Activated CD4-positive, alpha-beta T cell treated with anti-CD3 and anti-CD28 coated beads, Interleukin-2, amount 10 ng/mL, durations not matched to agents 7 days and 5 days (primary cell): ENCODE measurements at regions not wholly inside any gene's neighbourhood (a gene's known extent, or its start where the extent isn't known, plus 50 kb on each side); places are given as distances from the start of the nearest gene placed in this dataset.

Experiments used
- CTCF ChIA-PET: fragments of 350-600 bp; sonication (Branson Sonifier 250); formaldehyde crosslinking; loops from one replicate; lab custom pipeline; 2021; ENCODE audit warnings: antibody characterized with exemption; lab: Charles Lee
- POLR2A ChIA-PET: fragments of 350-600 bp; sonication (Branson Sonifier 250); formaldehyde crosslinking; loops from one replicate; lab custom pipeline; 2021; ENCODE audit warnings: antibody characterized with exemption; lab: Charles Lee
- DNase-seq: peaks from one replicate; pipeline ENCODE4 v3.0.0-alpha.2; 2020
- H3K27ac Mint-ChIP-seq: one replicate; pipeline ENCODE4 v1.8.0; 2021; ENCODE audit warnings: mild to moderate bottlenecking, moderate library complexity, mixed read lengths
- H3K27me3 Mint-ChIP-seq: one replicate; pipeline ENCODE4 v1.8.0; 2021; ENCODE audit warnings: mixed read lengths
- H3K36me3 Mint-ChIP-seq: one replicate; pipeline ENCODE4 v1.8.0; 2021; ENCODE audit warnings: low read depth, mixed read lengths
- H3K4me1 Mint-ChIP-seq: one replicate; pipeline ENCODE4 v1.8.0; 2021; ENCODE audit warnings: mixed read lengths
- H3K4me3 Mint-ChIP-seq: one replicate; pipeline ENCODE4 v1.8.0; 2021; ENCODE audit warnings: mild to moderate bottlenecking, moderate library complexity, mixed read lengths
- H3K9me3 Mint-ChIP-seq: one replicate; pipeline ENCODE4 v1.8.0; 2021; ENCODE audit warnings: mixed read lengths

DNA sequence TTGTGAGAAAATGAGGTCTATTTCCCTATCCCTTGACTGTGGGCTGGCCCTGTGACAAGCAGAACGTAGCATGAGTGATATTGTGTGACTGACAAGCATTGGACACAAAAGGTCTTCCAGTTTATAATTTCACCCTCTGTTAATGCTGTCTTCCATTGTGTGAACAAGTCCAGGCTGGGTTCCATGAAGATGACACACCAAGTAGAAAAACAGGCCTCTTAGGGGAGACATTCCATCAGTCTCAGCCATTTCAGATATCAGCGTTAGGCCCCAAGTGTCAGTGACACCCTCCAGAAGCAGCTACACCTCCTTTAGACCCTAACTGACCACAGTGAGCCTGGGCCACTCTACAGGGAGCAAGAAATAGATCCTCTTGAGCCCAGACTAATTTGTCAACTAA lies 511.3 kb downstream of the FBXO15 start:
- no peak overlapping the region for H3K27ac Mint-ChIP-seq
- no peaks in the 10 kb centered on the region for H3K36me3 Mint-ChIP-seq
- no peaks in the 10 kb centered on the region for H3K4me1 Mint-ChIP-seq
- H3K27me3 Mint-ChIP-seq, result no peaks in the 10 kb centered on the region
- ChIA-PET CTCF (no interaction called here), POLR2A (no interaction called here)
- no peak for DNase-seq
- H3K9me3 Mint-ChIP-seq, result no peaks in the 10 kb centered on the region
- no peak overlapping the region for H3K4me3 Mint-ChIP-seq

DNA sequence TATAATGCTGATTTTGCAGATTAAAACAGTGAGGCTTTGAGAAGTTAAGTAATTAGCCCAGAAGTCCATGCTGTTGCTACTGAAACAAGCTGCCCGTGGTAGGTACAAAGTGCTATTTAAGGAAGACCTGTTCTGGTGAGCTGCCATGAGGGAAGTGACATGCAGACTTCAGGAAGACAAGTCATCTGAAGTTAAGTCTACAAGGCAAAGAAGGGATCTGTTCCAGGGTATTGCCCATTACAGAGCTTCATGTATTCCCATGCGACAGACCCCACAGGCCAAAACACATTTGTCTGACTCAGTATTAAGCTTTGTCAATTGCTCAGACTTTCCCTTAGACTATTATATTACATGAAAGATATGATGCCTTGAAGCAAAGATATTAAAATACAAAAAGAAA lies 520.8 kb downstream of the FBXO15 start:
- Mint-ChIP-seq H3K36me3 (no peaks in the 10 kb centered on the region), H3K27me3 (no peaks in the 10 kb centered on the region), H3K4me3 (no peak overlapping the region), H3K9me3 (no peaks in the 10 kb centered on the region), H3K27ac (no peak overlapping the region), H3K4me1 (no peaks in the 10 kb centered on the region)
- ChIA-PET CTCF (no interaction called here), POLR2A (no interaction called here)
- no peak for DNase-seq

DNA sequence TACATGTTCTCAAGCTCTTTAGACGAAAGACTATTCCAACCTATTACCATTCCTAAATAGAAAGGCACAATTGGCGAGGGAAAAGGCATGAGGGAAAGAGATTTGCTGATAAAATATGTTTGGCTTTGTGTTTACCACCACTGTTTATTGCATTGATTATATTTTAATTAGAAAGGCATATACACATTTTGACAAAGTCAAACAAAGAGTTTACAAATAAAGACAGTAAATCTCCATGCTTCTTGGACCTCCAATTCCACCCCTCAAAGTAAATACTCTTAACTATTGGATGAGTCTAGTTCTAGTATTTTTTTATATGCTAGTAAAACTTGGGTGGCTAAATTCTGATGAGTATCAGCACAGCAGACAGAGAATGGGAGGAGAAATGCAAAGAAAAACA lies 521.4 kb downstream of the FBXO15 start:
- ChIA-PET CTCF (no interaction called here), POLR2A (no interaction called here)
- H3K27ac Mint-ChIP-seq, result no peak overlapping the region
- H3K36me3 Mint-ChIP-seq, result no peaks in the 10 kb centered on the region
- no peaks in the 10 kb centered on the region for H3K27me3 Mint-ChIP-seq
- no peak overlapping the region for H3K4me3 Mint-ChIP-seq
- H3K4me1 Mint-ChIP-seq, result no peaks in the 10 kb centered on the region
- no peak for DNase-seq
- H3K9me3 Mint-ChIP-seq, result no peaks in the 10 kb centered on the region

DNA sequence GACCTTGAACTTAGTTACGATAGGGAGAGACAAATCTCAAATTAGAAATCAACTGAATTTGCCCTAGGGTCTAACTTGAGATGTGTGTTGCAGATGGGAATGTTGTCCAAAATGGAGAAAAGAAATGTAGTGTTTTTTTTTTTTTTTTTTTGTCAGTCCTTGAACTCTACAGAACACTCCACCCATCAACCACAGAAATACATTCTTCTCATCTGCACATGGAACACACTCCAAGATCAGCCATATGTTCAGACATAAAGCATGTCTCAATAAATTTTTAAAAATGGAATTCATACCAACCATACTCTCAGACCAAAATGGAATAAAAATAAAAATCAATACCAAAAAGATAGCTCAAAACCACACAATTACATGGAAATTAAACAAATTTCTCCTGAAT lies 526.5 kb downstream of the FBXO15 start:
- no peak for DNase-seq

DNA sequence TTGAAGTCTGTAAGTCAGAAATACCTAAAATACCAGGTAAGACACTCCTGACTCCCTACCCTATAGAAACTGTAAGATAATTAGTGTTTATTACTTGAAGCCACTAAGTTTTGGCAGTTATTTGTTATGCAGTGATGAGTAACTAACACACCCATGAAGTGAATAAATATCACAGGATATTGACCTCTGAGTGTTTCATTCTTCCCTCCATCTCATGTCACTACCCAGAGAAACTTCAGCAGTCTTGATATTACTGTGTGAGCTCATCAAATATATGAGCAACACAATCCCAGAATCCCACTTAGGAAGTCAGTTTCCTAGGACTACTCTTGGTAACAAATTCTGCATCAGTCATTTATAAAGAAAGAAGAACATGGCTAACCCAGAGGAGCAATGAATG lies 529.7 kb downstream of the FBXO15 start:
- POLR2A ChIA-PET, result no interaction called here
- H3K4me3 Mint-ChIP-seq, result no peak overlapping the region
- H3K27me3 Mint-ChIP-seq, result no peaks in the 10 kb centered on the region
- DNase-seq, result no peak
- no peaks in the 10 kb centered on the region for H3K4me1 Mint-ChIP-seq
- CTCF ChIA-PET, result no interaction called here
- H3K36me3 Mint-ChIP-seq, result no peaks in the 10 kb centered on the region
- no peaks in the 10 kb centered on the region for H3K9me3 Mint-ChIP-seq
- H3K27ac Mint-ChIP-seq, result no peak overlapping the region

More for the DNA sequence above, 526.5 kb downstream of the FBXO15 start:
- Mint-ChIP-seq H3K27ac (no peak overlapping the region), H3K9me3 (no peaks in the 10 kb centered on the region), H3K27me3 (no peaks in the 10 kb centered on the region), H3K4me1 (no peaks in the 10 kb centered on the region), H3K36me3 (no peaks in the 10 kb centered on the region), H3K4me3 (no peak overlapping the region)
- ChIA-PET CTCF (no interaction called here), POLR2A (no interaction called here)

DNA sequence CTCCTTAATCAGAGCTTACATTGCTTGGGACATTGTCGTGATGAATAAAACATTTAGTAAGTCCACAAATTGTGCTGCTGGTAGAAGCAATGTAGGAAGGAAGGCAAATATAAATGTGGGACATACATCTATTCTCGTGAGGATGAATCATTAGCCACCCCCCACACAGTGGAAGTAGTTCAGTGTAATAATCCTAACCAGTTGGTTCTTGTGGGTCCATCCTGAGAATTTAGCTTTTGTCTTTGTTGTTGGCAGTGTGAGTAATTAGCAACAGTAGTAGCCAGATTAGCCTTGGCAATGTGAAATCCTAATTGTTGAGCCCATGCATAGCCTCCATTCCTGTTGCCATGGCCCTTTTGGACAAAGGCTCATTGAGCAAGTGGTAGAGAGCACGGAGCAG lies 532.1 kb downstream of the FBXO15 start:
- Mint-ChIP-seq H3K9me3 (no peaks in the 10 kb centered on the region), H3K27me3 (no peaks in the 10 kb centered on the region), H3K4me3 (no peak overlapping the region), H3K4me1 (no peaks in the 10 kb centered on the region), H3K36me3 (no peaks in the 10 kb centered on the region), H3K27ac (no peak overlapping the region)
- ChIA-PET CTCF (no interaction called here), POLR2A (no interaction called here)
- no peak for DNase-seq

DNA sequence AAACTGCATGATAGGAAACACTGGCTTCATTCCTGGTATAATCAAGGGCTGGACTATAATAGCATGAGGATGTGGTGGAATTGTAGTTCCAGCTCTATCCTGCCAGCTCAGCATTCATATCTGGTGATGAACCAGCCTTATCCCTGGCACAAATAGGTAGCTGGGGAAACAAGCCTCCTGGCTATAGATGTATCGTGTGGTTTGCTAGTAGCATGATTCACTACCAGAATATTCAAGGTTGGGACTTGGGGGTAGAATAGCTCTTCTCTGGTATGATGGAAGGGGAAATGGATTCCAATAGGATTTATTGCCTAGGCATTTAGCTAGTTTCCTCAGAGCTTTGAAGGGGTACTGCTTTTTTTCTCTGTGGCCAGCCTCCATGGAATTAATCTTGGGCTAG lies 532.8 kb downstream of the FBXO15 start:
- POLR2A ChIA-PET, result no interaction called here
- H3K27ac Mint-ChIP-seq, result no peak overlapping the region
- no peaks in the 10 kb centered on the region for H3K36me3 Mint-ChIP-seq
- H3K4me1 Mint-ChIP-seq, result no peaks in the 10 kb centered on the region
- no peak for DNase-seq
- H3K9me3 Mint-ChIP-seq, result no peaks in the 10 kb centered on the region
- H3K4me3 Mint-ChIP-seq, result no peak overlapping the region
- no peaks in the 10 kb centered on the region for H3K27me3 Mint-ChIP-seq
- CTCF ChIA-PET, result interaction anchor here (0.7 kb wide), 1 partner anchor 14 kb away, joined by 3 read pairs; no protein-coding TSS in a partner anchor

DNA sequence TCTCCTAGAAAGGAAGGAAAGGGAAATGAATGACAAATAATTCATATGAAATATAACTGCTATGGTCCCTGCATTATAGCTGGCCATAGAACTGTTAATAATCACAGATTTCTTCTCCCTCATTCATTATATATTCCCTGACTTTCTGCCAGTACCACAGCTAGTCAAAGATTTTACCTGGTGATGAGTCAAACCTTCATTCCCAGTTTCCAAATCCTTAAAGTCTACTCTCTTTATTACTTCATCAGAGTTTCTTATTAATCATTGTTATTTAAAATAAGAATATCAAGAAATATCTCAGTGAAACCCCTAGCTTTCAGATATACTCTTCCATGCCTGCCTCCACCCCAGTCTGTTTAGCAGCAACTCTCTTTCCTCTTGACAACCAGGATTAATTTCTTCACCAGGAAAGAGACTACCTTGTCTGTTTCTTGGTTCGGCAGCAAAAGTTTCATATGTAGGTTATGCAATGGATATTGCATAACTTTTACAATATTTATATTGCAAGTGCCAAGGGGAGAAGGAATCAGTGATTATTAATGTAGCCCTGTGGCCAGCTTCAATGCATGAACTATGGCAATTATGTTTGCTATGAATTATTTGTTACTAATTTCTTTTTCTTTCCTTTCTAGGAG lies 533.8 kb downstream of the FBXO15 start:
- no peak for DNase-seq
- H3K27ac Mint-ChIP-seq, result no peak overlapping the region
- ChIA-PET CTCF (no interaction called here), POLR2A (no interaction called here)
- no peaks in the 10 kb centered on the region for H3K27me3 Mint-ChIP-seq
- no peak overlapping the region for H3K4me3 Mint-ChIP-seq
- H3K4me1 Mint-ChIP-seq, result no peaks in the 10 kb centered on the region
- H3K36me3 Mint-ChIP-seq, result no peaks in the 10 kb centered on the region
- H3K9me3 Mint-ChIP-seq, result no peaks in the 10 kb centered on the region

DNA sequence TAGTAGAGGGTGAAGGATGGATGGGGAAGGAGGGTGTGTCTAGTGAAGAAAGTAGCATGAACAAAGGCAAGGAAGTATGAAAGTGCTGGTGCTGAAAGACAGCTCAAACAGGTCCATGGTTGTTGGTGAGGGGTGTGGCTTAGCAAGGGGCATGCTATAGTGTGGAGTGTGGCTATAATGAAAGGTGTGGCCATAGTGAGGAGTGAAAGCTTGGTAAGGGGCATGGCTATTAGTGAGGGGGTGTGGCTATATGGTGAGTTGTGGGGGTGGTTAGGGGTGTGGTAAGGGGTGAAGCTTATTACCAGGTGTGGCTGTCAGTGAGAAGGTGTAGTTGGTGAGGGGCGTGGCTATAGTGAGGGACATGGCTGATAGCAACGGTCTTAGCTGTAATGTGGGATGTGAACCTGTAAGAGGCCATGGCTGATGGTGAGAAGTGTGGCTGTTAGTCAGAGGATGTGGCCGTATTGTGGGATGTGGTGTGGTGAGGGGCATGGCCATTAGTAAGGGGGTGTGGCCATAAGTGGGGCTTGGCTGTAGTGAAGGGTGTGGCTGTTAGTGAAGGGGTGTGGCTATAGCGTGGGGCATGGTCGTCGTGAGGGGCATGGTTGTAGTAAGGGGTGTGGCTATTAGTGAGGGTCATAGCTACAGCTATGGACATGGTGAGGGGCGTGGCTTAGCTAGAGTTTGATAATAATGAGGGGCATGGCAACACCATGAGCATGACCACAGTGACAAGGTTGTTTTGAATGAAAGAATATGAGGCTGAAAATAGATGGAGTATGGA lies 549.6 kb downstream of the FBXO15 start:
- no peak overlapping the region for H3K27ac Mint-ChIP-seq
- ChIA-PET POLR2A (no interaction called here), CTCF (interaction anchor here (0.9 kb wide), 1 partner anchor 11 kb away, joined by 3 read pairs; no protein-coding TSS in a partner anchor)
- no peak for DNase-seq
- no peaks in the 10 kb centered on the region for H3K27me3 Mint-ChIP-seq
- H3K4me1 Mint-ChIP-seq, result no peaks in the 10 kb centered on the region
- H3K4me3 Mint-ChIP-seq, result no peak overlapping the region
- H3K9me3 Mint-ChIP-seq, result no peaks in the 10 kb centered on the region
- no peaks in the 10 kb centered on the region for H3K36me3 Mint-ChIP-seq

DNA sequence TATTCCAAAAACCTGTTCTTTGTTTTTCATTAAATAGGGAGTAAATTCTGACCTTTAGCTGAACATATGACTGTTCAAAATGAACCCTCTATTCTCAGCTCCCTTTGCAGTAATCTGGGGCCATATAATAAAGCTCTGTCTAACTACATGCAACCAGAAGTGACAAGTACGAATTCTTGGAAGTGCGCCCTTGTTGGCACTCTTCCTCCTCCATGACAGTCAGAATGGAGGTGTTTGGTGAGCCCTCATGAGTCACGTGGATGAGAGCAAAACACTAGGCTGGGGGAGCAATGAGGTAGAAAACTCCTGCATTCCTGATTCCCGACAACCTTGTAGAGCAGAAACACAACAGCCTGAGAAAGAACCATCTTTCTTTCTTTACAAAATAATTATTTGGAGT lies 552.9 kb downstream of the FBXO15 start:
- DNase-seq, result no peak
- no peak overlapping the region for H3K4me3 Mint-ChIP-seq
- no peaks in the 10 kb centered on the region for H3K4me1 Mint-ChIP-seq
- no peaks in the 10 kb centered on the region for H3K27me3 Mint-ChIP-seq
- ChIA-PET POLR2A (no interaction called here), CTCF (no interaction called here)
- H3K27ac Mint-ChIP-seq, result no peak overlapping the region
- no peaks in the 10 kb centered on the region for H3K9me3 Mint-ChIP-seq
- no peaks in the 10 kb centered on the region for H3K36me3 Mint-ChIP-seq

DNA sequence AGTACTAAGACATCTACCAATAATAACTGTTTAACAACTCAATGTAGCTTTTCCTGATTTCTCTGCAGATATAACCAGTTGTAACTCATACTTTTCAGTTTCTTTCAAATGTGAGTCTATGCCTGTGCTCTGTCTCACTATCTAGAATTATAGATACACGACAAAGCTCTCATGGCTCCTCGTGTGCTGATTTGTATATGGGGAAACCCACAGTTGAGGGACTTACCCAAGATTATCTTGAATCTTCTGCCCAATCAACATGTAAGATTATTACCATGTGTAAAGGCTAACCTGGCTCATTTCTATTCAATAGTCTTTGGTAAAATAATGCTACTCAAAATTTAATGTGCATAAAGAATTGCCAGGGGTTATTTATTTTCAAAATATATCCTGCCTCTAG lies 554.4 kb downstream of the FBXO15 start:
- POLR2A ChIA-PET, result no interaction called here
- H3K9me3 Mint-ChIP-seq, result no peaks in the 10 kb centered on the region
- H3K4me1 Mint-ChIP-seq, result no peaks in the 10 kb centered on the region
- no peak overlapping the region for H3K4me3 Mint-ChIP-seq
- no peak overlapping the region for H3K27ac Mint-ChIP-seq
- H3K36me3 Mint-ChIP-seq, result no peaks in the 10 kb centered on the region
- no peak for DNase-seq
- CTCF ChIA-PET, result no interaction called here
- H3K27me3 Mint-ChIP-seq, result no peaks in the 10 kb centered on the region

DNA sequence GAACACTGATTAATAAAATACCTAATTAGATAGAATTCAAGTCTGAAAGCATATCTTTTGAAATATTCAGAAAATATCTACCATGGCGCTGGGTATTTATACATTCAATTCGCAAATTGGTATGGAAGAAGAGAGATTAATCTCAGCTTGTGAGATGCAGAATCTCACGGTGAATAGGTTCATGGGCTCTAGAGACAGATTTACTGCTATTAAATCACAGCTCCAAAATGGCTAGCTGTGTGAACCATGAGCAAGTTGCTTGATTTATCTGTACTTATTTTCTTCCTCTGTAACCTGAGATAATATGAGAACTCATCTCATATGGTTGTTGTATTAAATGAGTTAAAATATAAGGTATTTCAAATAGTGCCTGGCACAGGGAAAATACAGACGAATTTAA lies 556.7 kb downstream of the FBXO15 start:
- no peak overlapping the region for H3K27ac Mint-ChIP-seq
- CTCF ChIA-PET, result no interaction called here
- H3K27me3 Mint-ChIP-seq, result no peaks in the 10 kb centered on the region
- POLR2A ChIA-PET, result no interaction called here
- DNase-seq, result no peak
- no peak overlapping the region for H3K4me3 Mint-ChIP-seq
- H3K4me1 Mint-ChIP-seq, result no peaks in the 10 kb centered on the region
- no peaks in the 10 kb centered on the region for H3K9me3 Mint-ChIP-seq
- no peaks in the 10 kb centered on the region for H3K36me3 Mint-ChIP-seq

DNA sequence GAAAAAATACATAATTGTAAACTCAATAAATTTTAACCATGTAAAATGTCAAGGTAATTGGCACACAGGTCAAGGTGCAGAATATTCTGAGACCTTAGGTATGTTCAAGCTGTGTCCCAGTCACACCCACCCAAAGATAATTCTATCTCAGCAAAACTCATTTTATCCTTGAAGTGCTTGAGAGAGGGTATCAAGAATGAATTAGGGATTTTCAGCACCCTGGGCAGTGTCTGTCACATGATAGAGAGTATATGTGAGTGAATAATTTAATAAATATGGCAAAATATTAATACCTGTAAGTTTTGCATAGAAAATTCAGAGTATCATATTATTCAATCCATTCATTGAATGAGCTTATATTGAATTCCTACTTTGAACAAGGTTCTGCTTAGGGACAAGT lies 567.9 kb downstream of the FBXO15 start:
- Mint-ChIP-seq H3K9me3 (no peaks in the 10 kb centered on the region), H3K27ac (no peak overlapping the region), H3K4me1 (no peaks in the 10 kb centered on the region), H3K4me3 (no peak overlapping the region), H3K27me3 (no peaks in the 10 kb centered on the region), H3K36me3 (no peaks in the 10 kb centered on the region)
- ChIA-PET CTCF (no interaction called here), POLR2A (no interaction called here)
- DNase-seq, result no peak

DNA sequence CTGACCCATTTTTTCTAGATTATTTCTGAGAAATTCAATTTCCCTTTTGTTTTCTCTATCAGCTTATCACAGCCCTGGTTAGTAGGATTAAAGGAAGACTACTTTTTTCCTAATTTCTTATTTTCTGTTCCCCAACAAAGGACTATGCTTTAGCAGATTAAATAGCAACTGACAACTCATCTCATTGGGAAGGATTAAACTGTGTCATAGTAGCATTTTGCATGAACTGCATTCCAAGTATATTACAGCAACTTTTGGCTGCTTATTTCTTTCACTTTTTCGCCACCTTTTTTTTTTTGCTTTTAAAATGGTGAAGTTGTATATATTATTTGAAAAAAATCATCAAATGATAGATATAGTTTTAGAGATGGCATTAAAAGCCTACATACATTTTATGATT lies 570.3 kb downstream of the FBXO15 start:
- ChIA-PET CTCF (no interaction called here), POLR2A (no interaction called here)
- H3K4me1 Mint-ChIP-seq, result no peaks in the 10 kb centered on the region
- DNase-seq, result no peak
- no peaks in the 10 kb centered on the region for H3K27me3 Mint-ChIP-seq
- H3K9me3 Mint-ChIP-seq, result no peaks in the 10 kb centered on the region
- H3K4me3 Mint-ChIP-seq, result no peak overlapping the region
- H3K27ac Mint-ChIP-seq, result no peak overlapping the region
- no peaks in the 10 kb centered on the region for H3K36me3 Mint-ChIP-seq
